GM12892 (cell line): ENCODE measurements at regions not wholly inside any gene's neighbourhood (a gene's known extent, or its start where the extent isn't known, plus 50 kb on each side); places are given as distances from the start of the nearest gene placed in this dataset.

ENCODE experiments used
- POLR2A ChIP-seq: IDR thresholded peaks from 2 replicates; pipeline ENCODE4 v1.6.1; 2011; ENCODE audit warnings: low read depth, low read length, control low read depth
- POLR2AphosphoS5 ChIP-seq: IDR thresholded peaks from 2 replicates; pipeline ENCODE4 v1.6.1; 2011; ENCODE audit warnings: low read depth, low read length, control low read depth
- TAF1 ChIP-seq: IDR thresholded peaks from 2 replicates; pipeline ENCODE4 v1.6.1; 2011; ENCODE audit warnings: low read depth, mild to moderate bottlenecking, control low read depth, low read length, borderline replicate concordance

- TF ChIP-seq TAF1 (no peak), POLR2A (no peak), POLR2AphosphoS5 (no peak)
Measured at GRCh38 chr13:67392014-67392413, 161.9 kb upstream of the PCDH9 start.
